Activated CD4-positive, CD25-positive, alpha-beta regulatory T cell (primary cell): ENCODE measurements at regions not wholly inside any gene's neighbourhood (a gene's known extent, or its start where the extent isn't known, plus 50 kb on each side); places are given as distances from the start of the nearest gene placed in this dataset.
"Not testable (repeated sequence)": the region's sequence is repeated elsewhere in the genome, so short reads cannot be mapped to it uniquely, and the experiment has no call there.

Experiments used
- DNase-seq, 4 experiments: peaks; one replicate each; lab custom pipeline; 2025; lab: John Stamatoyannopoulos, UW

- no peak for DNase-seq
These were observed 107.3 kb downstream of the MINAR1 start for GRCh38 chr15:79539401-79539800.

GRCh38 chr15:79540551-79540950 lies 108.4 kb downstream of the MINAR1 start:
- no peak for DNase-seq

GRCh38 chr15:79541196-79541595 lies 109.1 kb downstream of the MINAR1 start:
- DNase-seq: no peak

- no peak for DNase-seq
These were observed 111.0 kb downstream of the MINAR1 start for GRCh38 chr15:79543097-79543496.

GRCh38 chr15:79549196-79549595 lies 117.1 kb downstream of the MINAR1 start:
- DNase-seq: no peak

- no peak for DNase-seq
These were observed 128.2 kb downstream of the MINAR1 start for GRCh38 chr15:79560384-79560783.

GRCh38 chr15:79561982-79562381 lies 129.8 kb downstream of the MINAR1 start:
- DNase-seq: no peak

- DNase-seq: no peak
These were observed 130.3 kb downstream of the MINAR1 start for GRCh38 chr15:79562403-79562815.

GRCh38 chr15:79562899-79563298 lies 130.8 kb downstream of the MINAR1 start:
- no peak for DNase-seq

- DNase-seq: no peak
These were observed 137.9 kb downstream of the MINAR1 start for GRCh38 chr15:79570004-79570403.

GRCh38 chr15:79572691-79573404 lies 140.7 kb downstream of the MINAR1 start:
- no peak for DNase-seq

GRCh38 chr15:79574431-79575273 lies 142.5 kb downstream of the MINAR1 start:
- not testable (repeated sequence) for DNase-seq

- DNase-seq: no peak
These were observed 150.5 kb downstream of the MINAR1 start for GRCh38 chr15:79582650-79583049.

- no peak for DNase-seq
These were observed 160.0 kb downstream of the MINAR1 start for GRCh38 chr15:79592126-79592525.

GRCh38 chr15:79593119-79593869 lies 161.2 kb downstream of the MINAR1 start:
- DNase-seq: no peak

- no peak for DNase-seq
These were observed 163.2 kb downstream of the MINAR1 start for GRCh38 chr15:79595306-79595705.

- DNase-seq: peak in 1 of 4 experiments; percentile 2
These were observed 164.0 kb downstream of the MINAR1 start for GRCh38 chr15:79595995-79596622.

GRCh38 chr15:79598639-79599038 lies 166.5 kb downstream of the MINAR1 start:
- no peak for DNase-seq

- DNase-seq: no peak
These were observed 169.4 kb downstream of the MINAR1 start for GRCh38 chr15:79601405-79602086.

- DNase-seq: no peak
These were observed 170.0 kb downstream of the MINAR1 start for GRCh38 chr15:79602180-79602579.

- no peak for DNase-seq
These were observed 170.6 kb downstream of the MINAR1 start for GRCh38 chr15:79602731-79603130.
